T-cell (primary cell): ENCODE measurements at regions not wholly inside any gene's neighbourhood (a gene's known extent, or its start where the extent isn't known, plus 50 kb on each side); places are given as distances from the start of the nearest gene placed in this dataset.

Source experiments
- ATAC-seq, 4 experiments: fragments of 200-7000 bp in 3 of 4; fragments of 150-1000 bp in 1 of 4; cut with Tn5 transposase; replicated peaks in 1 of 4; 1 replicate in 3 of 4; 2 replicates in 1 of 4; pipeline ENCODE4 v1.10.0; 2021; ENCODE audit warnings: moderate library complexity in 3 of 4, mild to moderate bottlenecking in 2 of 4, moderate number of reproducible peaks in 1 of 4
- CTCF ChIA-PET, 2 donors: fragments of 300-600 bp; sonication (Branson Sonifier 250); formaldehyde crosslinking; loops; one replicate each; lab custom pipeline; 2022; ENCODE audit warnings: antibody characterized with exemption in 2 of 2; lab: Charles Lee
- POLR2A ChIA-PET, 2 donors: fragments of 300-600 bp; sonication (Branson Sonifier 250); formaldehyde crosslinking; loops; one replicate each; lab custom pipeline; 2022; ENCODE audit warnings: antibody characterized with exemption in 2 of 2; lab: Charles Lee
- DNase-seq, 35 experiments: peaks; one replicate each; pipeline versions ENCODE4 v3.0.0 to v3.0.0-alpha.2; 2013 to 2023
- H3K27ac ChIP-seq: one replicate; pipeline ENCODE4 v1.5.1; 2013; ENCODE audit warnings: low read length
- H3K27me3 ChIP-seq, 2 experiments: replicated peaks in 1 of 2; 1 replicate in 1 of 2; 2 replicates in 1 of 2; pipeline versions ENCODE4 v1.6.1 to v1.7.0; 2013; ENCODE audit warnings: low read length in 1 of 2, mixed read lengths in 1 of 2; ENCODE audit not compliant: control insufficient read depth in 2 of 2, insufficient read depth in 2 of 2; ENCODE audit errors: extremely low read depth in 1 of 2
- H3K36me3 ChIP-seq, 2 donors: 1 replicate in 1 of 2; 2 replicates in 1 of 2; pipeline versions ENCODE4 v1.6.1 to v1.7.0; 2013; ENCODE audit warnings: low read length in 1 of 2; ENCODE audit not compliant: control insufficient read depth in 2 of 2, insufficient read depth in 1 of 2; ENCODE audit errors: extremely low read depth in 1 of 2
- H3K4me1 ChIP-seq, 2 experiments: 1 replicate in 1 of 2; 2 replicates in 1 of 2; pipeline versions ENCODE4 v1.6.1 to v1.7.0; 2013; ENCODE audit warnings: low read length in 2 of 2, mixed read lengths in 1 of 2; ENCODE audit not compliant: insufficient read depth in 2 of 2, control insufficient read depth in 1 of 2; ENCODE audit errors: extremely low read depth in 1 of 2
- H3K4me3 ChIP-seq, 2 donors: 1 replicate in 1 of 2; 2 replicates in 1 of 2; pipeline versions ENCODE4 v1.5.1 to v1.7.0; 2013; ENCODE audit warnings: mild to moderate bottlenecking in 2 of 2, low read length in 1 of 2, moderate library complexity in 1 of 2; ENCODE audit not compliant: control insufficient read depth in 1 of 2; ENCODE audit errors: extremely low read depth in 1 of 2
- H3K9me3 ChIP-seq: 2 replicates; pipeline ENCODE4 v1.7.0; 2013
- H3K27ac Mint-ChIP-seq, 2 donors: one replicate each; pipeline ENCODE4 v1.8.0; 2020 to 2021; ENCODE audit warnings: mild to moderate bottlenecking in 2 of 2, mixed read lengths in 2 of 2
- H3K27me3 Mint-ChIP-seq, 2 donors: one replicate each; pipeline ENCODE4 v1.8.0; 2021 to 2022; ENCODE audit warnings: mixed read lengths in 2 of 2
- H3K36me3 Mint-ChIP-seq: one replicate; pipeline ENCODE4 v1.8.0; 2021; ENCODE audit warnings: mixed read lengths
- H3K4me1 Mint-ChIP-seq, 3 donors: one replicate each; pipeline ENCODE4 v1.8.0; 2020 to 2022; ENCODE audit warnings: mixed read lengths in 3 of 3, mild to moderate bottlenecking in 1 of 3
- H3K4me3 Mint-ChIP-seq, 3 donors: one replicate each; pipeline ENCODE4 v1.8.0; 2020 to 2022; ENCODE audit warnings: mild to moderate bottlenecking in 3 of 3, mixed read lengths in 3 of 3, moderate library complexity in 3 of 3
- H3K9me3 Mint-ChIP-seq, 3 donors: one replicate each; pipeline ENCODE4 v1.8.0; 2020 to 2022; ENCODE audit warnings: mixed read lengths in 3 of 3
- WGBS: methylation state at CpG from one replicate; pipeline ENCODE4 v1.1.5; 2013; ENCODE audit warnings: missing lambda C conversion rate; ENCODE audit not compliant: insufficient coverage; 5-methylcytosine and 5-hydroxymethylcytosine counted together

DNA sequence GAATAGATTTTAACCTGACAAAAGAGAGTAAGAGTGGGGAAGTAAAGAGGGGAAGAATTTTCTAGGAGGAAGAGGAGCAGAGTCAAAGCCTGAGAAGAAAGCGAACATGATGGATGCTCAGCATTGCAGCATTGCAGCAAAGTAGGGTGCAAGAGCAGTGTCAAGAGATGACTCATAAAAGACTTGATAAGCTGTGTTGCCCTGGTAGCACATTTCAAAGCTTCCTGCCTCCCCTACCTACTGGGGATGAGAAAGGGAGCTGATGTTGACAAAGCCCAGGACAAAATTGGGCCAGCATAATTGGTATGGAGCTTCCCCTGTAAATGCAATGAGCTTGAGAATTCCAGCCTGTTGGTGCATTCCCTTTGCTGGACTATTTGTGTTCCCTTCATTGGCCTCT, 121.6 kb upstream of the ST8SIA2 start:
- POLR2A ChIA-PET: no interaction called here
- Mint-ChIP-seq H3K4me1 (no peaks in the 10 kb centered on the region), H3K4me3 (no peak overlapping the region), H3K36me3 (no peaks in the 10 kb centered on the region), H3K27ac (no peak overlapping the region), H3K9me3 (no peaks in the 10 kb centered on the region), H3K27me3 (peaks cover 29% of the 10 kb centered on the region in 2 donors)
- Histone ChIP-seq H3K4me1 (no peaks in the 10 kb centered on the region), H3K27ac (no peak overlapping the region), H3K36me3 (no peaks in the 10 kb centered on the region), H3K9me3 (no peaks in the 10 kb centered on the region), H3K4me3 (no peak overlapping the region), H3K27me3 (peaks cover 0 to 6% of the 10 kb centered on the region in 2 experiments)
- WGBS: no CpG with 5 or more reads among the region's 1 CpG
- no peak for ATAC-seq
- DNase-seq: no peak
- CTCF ChIA-PET: no interaction called here

DNA sequence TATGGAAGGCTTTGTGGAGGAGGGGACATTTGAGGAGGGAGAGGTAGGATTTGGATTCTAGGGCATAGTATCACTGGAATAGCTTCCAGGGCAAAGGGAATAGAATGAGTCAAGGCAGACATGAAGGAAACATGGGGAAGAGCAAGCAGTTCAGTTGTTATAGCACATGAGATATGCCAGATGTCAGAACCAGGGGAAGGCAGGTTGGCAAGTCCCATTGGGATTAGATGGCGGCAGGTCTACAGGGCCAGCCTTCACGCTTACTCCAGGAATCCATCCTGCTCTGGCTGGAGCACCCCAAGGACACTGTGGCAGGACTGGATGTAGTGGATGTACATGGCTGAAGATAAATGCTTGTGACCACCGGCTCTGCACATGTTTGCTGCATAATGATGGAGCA, 120.4 kb upstream of the ST8SIA2 start:
- Mint-ChIP-seq H3K9me3 (no peaks in the 10 kb centered on the region), H3K36me3 (no peaks in the 10 kb centered on the region), H3K4me1 (no peaks in the 10 kb centered on the region), H3K4me3 (no peak overlapping the region), H3K27ac (no peak overlapping the region), H3K27me3 (peaks cover 27 to 32% of the 10 kb centered on the region in 2 donors)
- DNase-seq (no peak), ATAC-seq (no peak)
- no peak overlapping the region for H3K4me3 ChIP-seq
- WGBS: 87% methylated on average over 3 of the region's 3 CpGs
- H3K27ac ChIP-seq: no peak overlapping the region
- no peaks in the 10 kb centered on the region for H3K9me3 ChIP-seq
- POLR2A ChIA-PET: no interaction called here
- H3K4me1 ChIP-seq: no peaks in the 10 kb centered on the region
- CTCF ChIA-PET: no interaction called here
- no peaks in the 10 kb centered on the region for H3K36me3 ChIP-seq
- H3K27me3 ChIP-seq: peaks cover 0 to 6% of the 10 kb centered on the region in 2 experiments

DNA sequence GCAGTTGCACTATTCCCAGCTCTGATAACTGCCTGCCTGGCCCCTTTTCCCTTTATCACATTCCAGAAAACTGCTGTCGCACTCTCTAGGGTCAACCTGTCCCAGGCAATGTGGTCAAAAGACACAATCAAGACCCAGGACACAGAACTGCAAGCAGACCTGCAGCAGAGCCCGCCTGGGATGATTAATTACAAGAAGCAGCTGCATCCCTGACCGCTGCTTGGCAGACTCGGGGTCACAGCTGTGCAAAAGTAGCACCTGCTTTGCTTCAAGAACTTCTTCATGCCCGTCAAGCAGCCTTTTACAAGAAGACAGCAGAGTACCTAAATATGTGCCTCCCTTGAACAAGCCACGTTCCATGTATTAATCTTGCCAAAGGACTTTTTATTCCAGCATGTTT, 120.0 kb upstream of the ST8SIA2 start:
- 45% methylated on average over 5 of the region's 6 CpGs for WGBS
- no peak for DNase-seq
- Mint-ChIP-seq H3K27ac (no peak overlapping the region), H3K36me3 (no peaks in the 10 kb centered on the region), H3K4me3 (no peak overlapping the region), H3K9me3 (no peaks in the 10 kb centered on the region), H3K4me1 (no peaks in the 10 kb centered on the region), H3K27me3 (peaks cover 27 to 32% of the 10 kb centered on the region in 2 donors)
- Histone ChIP-seq H3K4me3 (no peak overlapping the region), H3K9me3 (no peaks in the 10 kb centered on the region), H3K27ac (no peak overlapping the region), H3K36me3 (no peaks in the 10 kb centered on the region), H3K4me1 (no peaks in the 10 kb centered on the region), H3K27me3 (peaks cover 0 to 6% of the 10 kb centered on the region in 2 experiments)
- CTCF ChIA-PET: no interaction called here
- POLR2A ChIA-PET: no interaction called here
- no peak for ATAC-seq

DNA sequence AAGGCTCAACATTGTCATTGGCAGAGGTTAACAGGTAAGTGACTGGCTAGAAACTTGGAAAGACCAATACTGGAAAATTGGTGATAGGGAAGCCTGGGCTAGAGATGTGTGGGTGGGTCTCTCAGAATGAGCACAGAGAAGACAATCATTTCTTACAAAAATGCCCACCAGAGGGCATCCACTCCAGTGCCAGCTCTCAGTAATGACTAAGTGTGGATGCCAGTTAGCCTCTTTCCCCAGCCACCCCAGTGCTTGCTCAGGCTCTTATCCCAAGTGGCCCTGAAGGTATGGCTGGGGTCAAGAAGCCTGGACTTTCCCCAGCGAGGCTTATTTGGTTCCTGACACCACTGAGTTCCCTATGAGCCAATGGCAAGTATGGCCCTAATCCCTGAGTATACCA, 115.9 kb upstream of the ST8SIA2 start:
- 88% methylated on average over 1 of the region's 1 CpG for WGBS
- Histone ChIP-seq H3K9me3 (no peaks in the 10 kb centered on the region), H3K4me1 (no peaks in the 10 kb centered on the region), H3K4me3 (no peak overlapping the region), H3K36me3 (no peaks in the 10 kb centered on the region), H3K27ac (no peak overlapping the region), H3K27me3 (peaks cover 0 to 6% of the 10 kb centered on the region in 2 experiments)
- CTCF ChIA-PET: no interaction called here
- Mint-ChIP-seq H3K4me1 (no peaks in the 10 kb centered on the region), H3K4me3 (no peak overlapping the region), H3K27me3 (peaks cover 23 to 26% of the 10 kb centered on the region in 2 donors), H3K36me3 (no peaks in the 10 kb centered on the region), H3K27ac (no peak overlapping the region), H3K9me3 (no peaks in the 10 kb centered on the region)
- DNase-seq (peak in 1 of 35 experiments; percentile 9), ATAC-seq (no peak)
- POLR2A ChIA-PET: no interaction called here

DNA sequence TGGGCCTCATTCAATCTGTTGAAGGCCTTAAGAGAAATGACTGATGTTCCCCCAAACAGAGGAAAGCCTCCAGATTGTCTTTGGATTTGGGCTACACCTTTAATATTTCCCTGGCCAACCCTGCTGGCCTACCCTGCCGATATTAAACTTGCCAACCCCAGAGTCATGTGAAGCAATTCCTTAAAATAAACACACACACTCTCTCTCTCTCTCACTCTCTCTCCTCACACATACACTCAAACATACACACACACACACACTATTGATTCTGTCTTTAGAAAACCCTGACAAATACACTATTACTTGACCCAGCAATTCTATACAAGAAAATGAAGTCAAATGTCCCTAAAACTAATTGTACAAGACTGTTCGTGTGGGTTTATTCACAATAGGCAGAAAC, 109.9 kb upstream of the ST8SIA2 start:
- ATAC-seq: no peak
- WGBS: no CpG with 5 or more reads among the region's 2 CpGs
- no peak for DNase-seq

DNA sequence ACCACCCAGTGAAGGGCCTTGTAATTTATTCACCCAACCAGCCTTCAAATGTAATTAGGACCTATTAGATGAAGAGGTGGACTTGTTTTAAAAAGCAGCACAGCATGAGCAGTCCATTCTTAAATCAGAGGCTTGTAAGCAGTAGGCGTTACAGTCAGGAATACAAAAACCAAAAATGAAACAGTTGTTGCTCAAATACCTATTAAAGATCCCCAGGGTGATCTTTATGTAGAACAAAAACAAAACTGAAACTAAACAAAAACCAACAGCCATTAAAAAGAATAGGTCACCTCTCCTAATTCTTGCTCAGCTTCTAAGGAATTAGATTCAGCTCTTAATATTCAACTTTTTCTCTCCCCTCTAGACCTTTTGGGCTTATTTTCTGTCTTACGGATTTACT, 104.9 kb upstream of the ST8SIA2 start:
- Histone ChIP-seq H3K4me1 (no peaks in the 10 kb centered on the region), H3K27me3 (no peaks in the 10 kb centered on the region), H3K36me3 (no peaks in the 10 kb centered on the region), H3K9me3 (no peaks in the 10 kb centered on the region), H3K27ac (no peak overlapping the region), H3K4me3 (no peak overlapping the region)
- H3K27me3 Mint-ChIP-seq: peaks cover 6 to 11% of the 10 kb centered on the region in 2 donors
- POLR2A ChIA-PET: no interaction called here
- H3K27ac Mint-ChIP-seq: no peak overlapping the region
- no peak overlapping the region for H3K4me3 Mint-ChIP-seq
- peaks cover 6% of the 10 kb centered on the region in 3 donors for H3K4me1 Mint-ChIP-seq
- DNase-seq (no peak), ATAC-seq (no peak)
- 70% methylated on average over 2 of the region's 2 CpGs for WGBS
- no peaks in the 10 kb centered on the region for H3K36me3 Mint-ChIP-seq
- CTCF ChIA-PET: no interaction called here
- H3K9me3 Mint-ChIP-seq: no peaks in the 10 kb centered on the region

More for the DNA sequence above, 109.9 kb upstream of the ST8SIA2 start:
- Mint-ChIP-seq H3K9me3 (no peaks in the 10 kb centered on the region), H3K4me1 (peaks cover 2 to 6% (median 3%) of the 10 kb centered on the region in 3 donors), H3K4me3 (no peak overlapping the region), H3K27ac (no peak overlapping the region), H3K27me3 (peaks cover 5 to 7% of the 10 kb centered on the region in 2 donors), H3K36me3 (no peaks in the 10 kb centered on the region)
- Histone ChIP-seq H3K4me3 (no peak overlapping the region), H3K27me3 (peaks cover 0 to 2% of the 10 kb centered on the region in 2 experiments), H3K4me1 (no peaks in the 10 kb centered on the region), H3K36me3 (no peaks in the 10 kb centered on the region), H3K9me3 (no peaks in the 10 kb centered on the region), H3K27ac (no peak overlapping the region)
- ChIA-PET POLR2A (no interaction called here), CTCF (no interaction called here)

DNA sequence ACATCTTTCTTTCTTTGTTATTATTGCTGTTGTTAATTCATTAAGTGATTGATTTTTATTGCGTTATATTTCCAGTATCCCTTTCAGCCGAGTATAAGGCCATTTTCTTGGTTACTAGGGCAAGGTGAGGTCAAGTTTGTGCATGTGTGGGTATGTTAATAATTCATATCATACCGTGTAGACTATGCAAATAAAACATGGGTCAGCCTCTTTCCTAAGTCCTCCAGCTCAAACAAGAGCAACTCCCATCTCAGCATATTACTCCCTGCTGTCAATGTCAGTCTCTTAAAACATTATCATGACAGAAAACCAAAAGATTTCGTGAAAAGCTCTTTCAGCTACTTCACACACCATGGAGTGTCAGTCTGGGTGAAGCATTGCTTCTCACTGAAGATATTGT, 103.9 kb upstream of the ST8SIA2 start:
- POLR2A ChIA-PET: no interaction called here
- ATAC-seq: no peak
- H3K9me3 ChIP-seq: no peaks in the 10 kb centered on the region
- no peaks in the 10 kb centered on the region for H3K36me3 ChIP-seq
- Mint-ChIP-seq H3K9me3 (no peaks in the 10 kb centered on the region), H3K4me1 (peaks cover 6% of the 10 kb centered on the region in 3 donors), H3K36me3 (no peaks in the 10 kb centered on the region), H3K27ac (no peak overlapping the region), H3K27me3 (peaks cover 7 to 14% of the 10 kb centered on the region in 2 donors), H3K4me3 (no peak overlapping the region)
- no peak overlapping the region for H3K27ac ChIP-seq
- no peaks in the 10 kb centered on the region for H3K4me1 ChIP-seq
- no CpG with 5 or more reads among the region's 4 CpGs for WGBS
- peaks cover 0 to under 1% of the 10 kb centered on the region in 2 experiments for H3K27me3 ChIP-seq
- CTCF ChIA-PET: no interaction called here
- DNase-seq: no peak
- no peak overlapping the region for H3K4me3 ChIP-seq
